Germinal center (tissue), 1 donor: ENCODE measurements at regions not wholly inside any gene's neighbourhood (a gene's known extent, or its start where the extent isn't known, plus 50 kb on each side); places are given as distances from the start of the nearest gene placed in this dataset.
A peak's percentile ranks its signal among the peaks of the same experiment; 100 is the strongest.
"Not testable (repeated sequence)": the region's sequence is repeated elsewhere in the genome, so short reads cannot be mapped to it uniquely, and the experiment has no call there.

Experiments used
- DNase-seq: peaks from one replicate; pipeline ENCODE4 v3.0.0; 2012; ENCODE audit warnings: mixed read lengths, low spot score

GRCh38 chr2:58770846-58771245 lies 529.7 kb upstream of the FANCL start:
- no peak for DNase-seq

GRCh38 chr2:58769864-58770234 lies 528.7 kb upstream of the FANCL start:
- no peak for DNase-seq

- DNase-seq, result no peak
Observed at GRCh38 chr2:58769111-58769863, 528.2 kb upstream of the FANCL start.

GRCh38 chr2:58768715-58769080 lies 527.6 kb upstream of the FANCL start:
- no peak for DNase-seq

- DNase-seq, result no peak
Observed at GRCh38 chr2:58767828-58768714, 526.9 kb upstream of the FANCL start.

- no peak for DNase-seq
Observed at GRCh38 chr2:58764338-58765104, 523.4 kb upstream of the FANCL start.

- DNase-seq, result peak; percentile 20
Observed at GRCh38 chr2:58762176-58762781, 521.2 kb upstream of the FANCL start.

- DNase-seq, result no peak
Observed at GRCh38 chr2:58757971-58758370, 516.8 kb upstream of the FANCL start.

GRCh38 chr2:58756336-58756735 lies 515.2 kb upstream of the FANCL start:
- DNase-seq, result no peak

GRCh38 chr2:58752507-58752906 lies 511.4 kb upstream of the FANCL start:
- DNase-seq, result not testable (repeated sequence)

GRCh38 chr2:58751676-58752075 lies 510.6 kb upstream of the FANCL start:
- DNase-seq, result not testable (repeated sequence)

- no peak for DNase-seq
Observed at GRCh38 chr2:58749041-58749440, 507.9 kb upstream of the FANCL start.

- DNase-seq, result not testable (repeated sequence)
Observed at GRCh38 chr2:58745334-58745733, 504.2 kb upstream of the FANCL start.

GRCh38 chr2:58740426-58740825 lies 499.3 kb upstream of the FANCL start:
- no peak for DNase-seq

- no peak for DNase-seq
Observed at GRCh38 chr2:58739033-58739432, 497.9 kb upstream of the FANCL start.

GRCh38 chr2:58734365-58734764 lies 493.2 kb upstream of the FANCL start:
- DNase-seq, result no peak

GRCh38 chr2:58732999-58733398 lies 491.9 kb upstream of the FANCL start:
- no peak for DNase-seq

- no peak for DNase-seq
Observed at GRCh38 chr2:58731488-58731869, 490.4 kb upstream of the FANCL start.

GRCh38 chr2:58730764-58731487 lies 489.8 kb upstream of the FANCL start:
- DNase-seq, result no peak

GRCh38 chr2:58727981-58728656 lies 487.0 kb upstream of the FANCL start:
- no peak for DNase-seq
